ENCODE measurements at regions not wholly inside any gene's neighbourhood (a gene's known extent, or its start where the extent isn't known, plus 50 kb on each side); places are given as distances from the start of the nearest gene placed in this dataset.
A peak's percentile ranks its signal among the peaks of the same experiment; 100 is the strongest.

- Histone ChIP-seq H3K27ac (ENCODE audit: low read depth, low read length) (no peak overlapping the region), H4K8ac (ENCODE audit: low read depth, low read length) (no peak overlapping the region), H2AFZ (ENCODE audit: insufficient read depth, low read length, poor library complexity) (no peak overlapping the region), H3K79me1 (ENCODE audit: low read length) (peaks cover 2% of the 10 kb centered on the region), H3K9me3 (ENCODE audit: insufficient read depth, low read depth, low read length) (no peaks in the 10 kb centered on the region), H3K36me3 (ENCODE audit: control insufficient read depth in 1 of 2, insufficient read depth in 2 of 2, low read length in 2 of 2) (no peaks in the 10 kb centered on the region), H3K27me3 (ENCODE audit: insufficient read depth, low read length) (no peaks in the 10 kb centered on the region), H3K18ac (ENCODE audit: low read length) (no peak overlapping the region), H2BK5ac (ENCODE audit: low read depth, low read length, poor library complexity) (no peak overlapping the region), H2BK120ac (ENCODE audit: insufficient read depth, low read length, poor library complexity) (no peak overlapping the region), H4K12ac (ENCODE audit: low read depth, low read length) (no peak overlapping the region), H2BK12ac (ENCODE audit: low read length) (no peak overlapping the region), H2AK5ac (ENCODE audit: low read length) (no peak overlapping the region), H3K4me3 (ENCODE audit: low read depth, low read length) (no peak overlapping the region), H3K4me1 (ENCODE audit: control insufficient read depth in 1 of 2, insufficient read depth in 2 of 2, low read length in 2 of 2) (no peaks in the 10 kb centered on the region), H3K14ac (ENCODE audit: low read length) (no peak overlapping the region), H3K9ac (ENCODE audit: low read length) (no peak overlapping the region), H3K23ac (ENCODE audit: low read length) (no peak overlapping the region), H3K4me2 (ENCODE audit: low read length) (no peak overlapping the region), H3K4ac (ENCODE audit: low read depth, low read length) (no peak overlapping the region), H4K91ac (ENCODE audit: low read depth, low read length) (no peak overlapping the region), H3K79me2 (ENCODE audit: control insufficient read depth, insufficient read depth, low read length, poor library complexity) (no peaks in the 10 kb centered on the region)
- peak in 1 of 2 donors; percentile 10 for DNase-seq
- no CpG with 5 or more reads among the region's 2 CpGs for WGBS (ENCODE audit: extremely low coverage, insufficient coverage, insufficient read length)
Observed at GRCh38 chr13:39913928-39914327, 258.5 kb downstream of the COG6 start.

- Histone ChIP-seq H3K14ac (ENCODE audit: low read length) (no peak overlapping the region), H3K79me1 (ENCODE audit: low read length) (peaks cover 2% of the 10 kb centered on the region), H4K12ac (ENCODE audit: low read depth, low read length) (no peak overlapping the region), H3K4me2 (ENCODE audit: low read length) (no peak overlapping the region), H3K23ac (ENCODE audit: low read length) (no peak overlapping the region), H3K9me3 (ENCODE audit: insufficient read depth, low read depth, low read length) (no peaks in the 10 kb centered on the region), H3K27me3 (ENCODE audit: insufficient read depth, low read length) (no peaks in the 10 kb centered on the region), H2AK5ac (ENCODE audit: low read length) (no peak overlapping the region), H3K79me2 (ENCODE audit: control insufficient read depth, insufficient read depth, low read length, poor library complexity) (no peaks in the 10 kb centered on the region), H3K4ac (ENCODE audit: low read depth, low read length) (no peak overlapping the region), H4K91ac (ENCODE audit: low read depth, low read length) (no peak overlapping the region), H3K4me1 (ENCODE audit: control insufficient read depth in 1 of 2, insufficient read depth in 2 of 2, low read length in 2 of 2) (no peaks in the 10 kb centered on the region), H3K27ac (ENCODE audit: low read depth, low read length) (no peak overlapping the region), H3K4me3 (ENCODE audit: low read depth, low read length) (no peak overlapping the region), H2BK12ac (ENCODE audit: low read length) (no peak overlapping the region), H3K18ac (ENCODE audit: low read length) (no peak overlapping the region), H4K8ac (ENCODE audit: low read depth, low read length) (no peak overlapping the region), H2BK120ac (ENCODE audit: insufficient read depth, low read length, poor library complexity) (no peak overlapping the region), H2AFZ (ENCODE audit: insufficient read depth, low read length, poor library complexity) (no peak overlapping the region), H2BK5ac (ENCODE audit: low read depth, low read length, poor library complexity) (no peak overlapping the region), H3K9ac (ENCODE audit: low read length) (no peak overlapping the region), H3K36me3 (ENCODE audit: control insufficient read depth in 1 of 2, insufficient read depth in 2 of 2, low read length in 2 of 2) (no peaks in the 10 kb centered on the region)
- DNase-seq, result no peak
Observed at GRCh38 chr13:39915418-39915817, 260.0 kb downstream of the COG6 start.

GRCh38 chr13:39916330-39916729 lies 260.9 kb downstream of the COG6 start:
- Histone ChIP-seq H2AK5ac (ENCODE audit: low read length) (no peak overlapping the region), H4K91ac (ENCODE audit: low read depth, low read length) (no peak overlapping the region), H4K8ac (ENCODE audit: low read depth, low read length) (no peak overlapping the region), H2BK5ac (ENCODE audit: low read depth, low read length, poor library complexity) (no peak overlapping the region), H3K18ac (ENCODE audit: low read length) (no peak overlapping the region), H3K79me2 (ENCODE audit: control insufficient read depth, insufficient read depth, low read length, poor library complexity) (no peaks in the 10 kb centered on the region), H2BK120ac (ENCODE audit: insufficient read depth, low read length, poor library complexity) (no peak overlapping the region), H3K23ac (ENCODE audit: low read length) (no peak overlapping the region), H3K4me2 (ENCODE audit: low read length) (no peak overlapping the region), H2AFZ (ENCODE audit: insufficient read depth, low read length, poor library complexity) (no peak overlapping the region), H3K9me3 (ENCODE audit: insufficient read depth, low read depth, low read length) (no peaks in the 10 kb centered on the region), H3K4me1 (ENCODE audit: control insufficient read depth in 1 of 2, insufficient read depth in 2 of 2, low read length in 2 of 2) (no peaks in the 10 kb centered on the region), H3K79me1 (ENCODE audit: low read length) (peaks cover 2% of the 10 kb centered on the region), H3K36me3 (ENCODE audit: control insufficient read depth in 1 of 2, insufficient read depth in 2 of 2, low read length in 2 of 2) (no peaks in the 10 kb centered on the region), H3K4ac (ENCODE audit: low read depth, low read length) (no peak overlapping the region), H3K27me3 (ENCODE audit: insufficient read depth, low read length) (no peaks in the 10 kb centered on the region), H2BK12ac (ENCODE audit: low read length) (no peak overlapping the region), H3K9ac (ENCODE audit: low read length) (no peak overlapping the region), H4K12ac (ENCODE audit: low read depth, low read length) (no peak overlapping the region), H3K27ac (ENCODE audit: low read depth, low read length) (no peak overlapping the region), H3K14ac (ENCODE audit: low read length) (no peak overlapping the region), H3K4me3 (ENCODE audit: low read depth, low read length) (no peak overlapping the region)
- DNase-seq, result peak in 1 of 2 donors; percentile 52
- no CpG with 5 or more reads among the region's 2 CpGs for WGBS (ENCODE audit: extremely low coverage, insufficient coverage, insufficient read length)

GRCh38 chr13:39918620-39919236 lies 263.3 kb downstream of the COG6 start:
- Histone ChIP-seq H3K79me2 (ENCODE audit: control insufficient read depth, insufficient read depth, low read length, poor library complexity) (no peaks in the 10 kb centered on the region), H3K18ac (ENCODE audit: low read length) (no peak overlapping the region), H3K27ac (ENCODE audit: low read depth, low read length) (no peak overlapping the region), H3K4me1 (ENCODE audit: control insufficient read depth in 1 of 2, insufficient read depth in 2 of 2, low read length in 2 of 2) (no peaks in the 10 kb centered on the region), H3K4me2 (ENCODE audit: low read length) (no peak overlapping the region), H3K4me3 (ENCODE audit: low read depth, low read length) (no peak overlapping the region), H3K9ac (ENCODE audit: low read length) (no peak overlapping the region), H4K12ac (ENCODE audit: low read depth, low read length) (no peak overlapping the region), H3K36me3 (ENCODE audit: control insufficient read depth in 1 of 2, insufficient read depth in 2 of 2, low read length in 2 of 2) (no peaks in the 10 kb centered on the region), H2AFZ (ENCODE audit: insufficient read depth, low read length, poor library complexity) (no peak overlapping the region), H2BK5ac (ENCODE audit: low read depth, low read length, poor library complexity) (no peak overlapping the region), H2AK5ac (ENCODE audit: low read length) (peak overlapping the region; percentile 54), H3K23ac (ENCODE audit: low read length) (no peak overlapping the region), H4K91ac (ENCODE audit: low read depth, low read length) (peak overlapping the region; percentile 24), H3K4ac (ENCODE audit: low read depth, low read length) (no peak overlapping the region), H3K79me1 (ENCODE audit: low read length) (peaks cover 2% of the 10 kb centered on the region), H4K8ac (ENCODE audit: low read depth, low read length) (no peak overlapping the region), H2BK120ac (ENCODE audit: insufficient read depth, low read length, poor library complexity) (peak overlapping the region; percentile 43), H3K14ac (ENCODE audit: low read length) (peak overlapping the region; percentile 66), H2BK12ac (ENCODE audit: low read length) (no peak overlapping the region), H3K27me3 (ENCODE audit: insufficient read depth, low read length) (no peaks in the 10 kb centered on the region), H3K9me3 (ENCODE audit: insufficient read depth, low read depth, low read length) (no peaks in the 10 kb centered on the region)
- DNase-seq, result peak in 1 of 2 donors; percentile 46
- WGBS (ENCODE audit: extremely low coverage, insufficient coverage, insufficient read length), result no CpG with 5 or more reads among the region's 5 CpGs

All from trophoblast cell (in vitro differentiated cells and primary cell).